ENCODE measurements at regions not wholly inside any gene's neighbourhood (a gene's known extent, or its start where the extent isn't known, plus 50 kb on each side); places are given as distances from the start of the nearest gene placed in this dataset.

GRCh38 chr16:51427085-51427484 lies 276.0 kb upstream of the SALL1 start:
- H3K36me3 ChIP-seq (ENCODE audit: control insufficient read depth in 1 of 2, insufficient read depth in 2 of 2, low read length in 2 of 2): no peaks in the 10 kb centered on the region
- no peaks in the 10 kb centered on the region for H4K20me1 ChIP-seq (ENCODE audit: insufficient read depth)
- DNase-seq (ENCODE audit: low read depth, low spot score) (no peak), ATAC-seq (no peak)
- ChIA-PET POLR2A (no interaction called here), CTCF (no interaction called here), RAD21 (ENCODE audit: low non-redundant PET in 1 of 2, low total read pairs in 2 of 2, uncharacterized antibody in 2 of 2, unreplicated experiment in 2 of 2) (no interaction called here)
- no peak overlapping the region for H3K9ac ChIP-seq (ENCODE audit: low read length)
- no peaks in the 10 kb centered on the region for H3K27me3 ChIP-seq (ENCODE audit: insufficient read depth, low read length)
- no peak overlapping the region for H3K4me3 ChIP-seq (replicated peaks in 1 of 2; ENCODE audit: low read depth in 1 of 2, low read length in 2 of 2)
- no peak overlapping the region for H2AFZ ChIP-seq (ENCODE audit: low read depth, low read length, poor library complexity, severe bottlenecking)
- peaks cover 0 to 13% of the 10 kb centered on the region in 2 experiments; a peak in 2 of 4 replicates for H3K9me3 ChIP-seq (ENCODE audit: control insufficient read depth in 1 of 2, insufficient read depth in 1 of 2, low read depth in 1 of 2, low read length in 2 of 2)
- H3K9me2 ChIP-seq (ENCODE audit: insufficient read depth): no peaks in the 10 kb centered on the region
- no peak overlapping the region for H3K4me2 ChIP-seq (ENCODE audit: low read length)
- H3K27ac ChIP-seq (ENCODE audit: low read depth, low read length): no peak overlapping the region
- TF ChIP-seq ZNF274 (IDR thresholded peaks at IDR 0.05; ENCODE audit: low read depth, low read length) (no peak), TCF7L2 (IDR thresholded peaks at IDR 0.05; ENCODE audit: borderline replicate concordance, extremely low read depth, insufficient read depth, insufficient read length) (no peak), CBX3 (IDR thresholded peaks at IDR 0.05; ENCODE audit: low read depth) (no peak), SRF (IDR thresholded peaks at IDR 0.05; ENCODE audit: low read depth) (no peak), SP1 (IDR thresholded peaks at IDR 0.05; ENCODE audit: low read depth) (no peak), YY1 (IDR thresholded peaks at IDR 0.05; ENCODE audit: extremely low read depth, insufficient replicate concordance, low read depth, low read length) (no peak), SIN3A (IDR thresholded peaks at IDR 0.05; ENCODE audit: low read depth) (no peak), EZH2 (IDR thresholded peaks at IDR 0.05) (no peak), POLR2AphosphoS5 (IDR thresholded peaks at IDR 0.05; ENCODE audit: low read depth, low read length) (no peak), MAX (IDR thresholded peaks at IDR 0.05) (no peak)
- BruUV-seq (replicated peaks): no TSS peak
- no peaks in the 10 kb centered on the region for H3K79me2 ChIP-seq (ENCODE audit: insufficient read depth, low read length)
- H3K4me1 ChIP-seq (ENCODE audit: control insufficient read depth in 1 of 2, insufficient read depth in 2 of 2, low read length in 2 of 2): no peaks in the 10 kb centered on the region
- intact Hi-C loops (cut with micrococcal nuclease): no loop called here

GRCh38 chr16:51426276-51426675 lies 275.2 kb upstream of the SALL1 start:
- Histone ChIP-seq H3K4me2 (ENCODE audit: low read length) (no peak overlapping the region), H2AFZ (ENCODE audit: low read depth, low read length, poor library complexity, severe bottlenecking) (no peak overlapping the region), H3K27me3 (ENCODE audit: insufficient read depth, low read length) (no peaks in the 10 kb centered on the region), H3K79me2 (ENCODE audit: insufficient read depth, low read length) (no peaks in the 10 kb centered on the region), H3K9ac (ENCODE audit: low read length) (no peak overlapping the region), H3K9me3 (ENCODE audit: control insufficient read depth in 1 of 2, insufficient read depth in 1 of 2, low read depth in 1 of 2, low read length in 2 of 2) (peaks cover 0 to 11% of the 10 kb centered on the region in 2 experiments; a peak in 2 of 4 replicates), H4K20me1 (ENCODE audit: insufficient read depth) (no peaks in the 10 kb centered on the region), H3K4me1 (ENCODE audit: control insufficient read depth in 1 of 2, insufficient read depth in 2 of 2, low read length in 2 of 2) (no peaks in the 10 kb centered on the region), H3K36me3 (ENCODE audit: control insufficient read depth in 1 of 2, insufficient read depth in 2 of 2, low read length in 2 of 2) (no peaks in the 10 kb centered on the region), H3K9me2 (ENCODE audit: insufficient read depth) (no peaks in the 10 kb centered on the region), H3K27ac (ENCODE audit: low read depth, low read length) (no peak overlapping the region), H3K4me3 (replicated peaks in 1 of 2; ENCODE audit: low read depth in 1 of 2, low read length in 2 of 2) (no peak overlapping the region)
- ChIA-PET POLR2A (no interaction called here), RAD21 (ENCODE audit: low non-redundant PET in 1 of 2, low total read pairs in 2 of 2, uncharacterized antibody in 2 of 2, unreplicated experiment in 2 of 2) (no interaction called here), CTCF (no interaction called here)
- DNase-seq (ENCODE audit: low read depth, low spot score) (no peak), ATAC-seq (no peak)
- BruUV-seq (replicated peaks): no TSS peak
- intact Hi-C loops (cut with micrococcal nuclease): no loop called here
- TF ChIP-seq POLR2A (IDR thresholded peaks at IDR 0.05; ENCODE audit: borderline replicate concordance, extremely low read depth, insufficient read depth, insufficient read length) (no peak), EGR1 (IDR thresholded peaks at IDR 0.05; ENCODE audit: low read depth) (no peak), JUND (IDR thresholded peaks at IDR 0.05) (no peak), MAX (IDR thresholded peaks at IDR 0.05) (no peak), TCF7L2 (IDR thresholded peaks at IDR 0.05; ENCODE audit: borderline replicate concordance, extremely low read depth, insufficient read depth, insufficient read length) (no peak), REST (IDR thresholded peaks at IDR 0.05; ENCODE audit: low read depth) (no peak), EZH2 (IDR thresholded peaks at IDR 0.05) (no peak), RAD21 (IDR thresholded peaks at IDR 0.05; ENCODE audit: low read depth) (no peak), SP1 (IDR thresholded peaks at IDR 0.05; ENCODE audit: low read depth) (no peak), SIN3A (IDR thresholded peaks at IDR 0.05; ENCODE audit: low read depth) (no peak)
- TF ChIP-seq, protein P1, sequence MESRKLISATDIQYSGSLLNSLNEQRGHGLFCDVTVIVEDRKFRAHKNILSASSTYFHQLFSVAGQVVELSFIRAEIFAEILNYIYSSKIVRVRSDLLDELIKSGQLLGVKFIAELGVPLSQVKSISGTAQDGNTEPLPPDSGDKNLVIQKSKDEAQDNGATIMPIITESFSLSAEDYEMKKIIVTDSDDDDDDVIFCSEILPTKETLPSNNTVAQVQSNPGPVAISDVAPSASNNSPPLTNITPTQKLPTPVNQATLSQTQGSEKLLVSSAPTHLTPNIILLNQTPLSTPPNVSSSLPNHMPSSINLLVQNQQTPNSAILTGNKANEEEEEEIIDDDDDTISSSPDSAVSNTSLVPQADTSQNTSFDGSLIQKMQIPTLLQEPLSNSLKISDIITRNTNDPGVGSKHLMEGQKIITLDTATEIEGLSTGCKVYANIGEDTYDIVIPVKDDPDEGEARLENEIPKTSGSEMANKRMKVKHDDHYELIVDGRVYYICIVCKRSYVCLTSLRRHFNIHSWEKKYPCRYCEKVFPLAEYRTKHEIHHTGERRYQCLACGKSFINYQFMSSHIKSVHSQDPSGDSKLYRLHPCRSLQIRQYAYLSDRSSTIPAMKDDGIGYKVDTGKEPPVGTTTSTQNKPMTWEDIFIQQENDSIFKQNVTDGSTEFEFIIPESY (IDR thresholded peaks at IDR 0.05; ENCODE audit: extremely low read depth, insufficient replicate concordance, low read length): no peak
